Gastroesophageal sphincter (tissue), 4 donors: ENCODE measurements at regions not wholly inside any gene's neighbourhood (a gene's known extent, or its start where the extent isn't known, plus 50 kb on each side); places are given as distances from the start of the nearest gene placed in this dataset.

Experiments
- ATAC-seq: fragments of 150-250 bp; one replicate; pipeline ENCODE4 v1.9.1; 2016; ENCODE audit warnings: mild to moderate bottlenecking, moderate library complexity
- H3K27ac ChIP-seq, 4 donors: fragments of 200-600 bp; sonication (generic) in 3 of 4; 1 replicate in 3 of 4; 2 replicates in 1 of 4; pipeline ENCODE4 v1.5.1; 2016 to 2019
- H3K27me3 ChIP-seq: fragments of 200-600 bp; sonication (generic); one replicate; pipeline ENCODE4 v1.5.1; 2019
- H3K36me3 ChIP-seq, 2 donors: fragments of 200-600 bp; sonication (generic); one replicate each; pipeline ENCODE4 v1.5.1; 2019; ENCODE audit warnings: control low read depth in 1 of 2
- H3K4me1 ChIP-seq, 3 donors: fragments of 200-600 bp; sonication (generic); 1 replicate in 2 of 3; 2 replicates in 1 of 3; pipeline ENCODE4 v1.5.1; 2016 to 2019; ENCODE audit warnings: control low read depth in 2 of 3
- H3K4me3 ChIP-seq, 2 donors: fragments of 200-600 bp; sonication (generic); one replicate each; pipeline ENCODE4 v1.5.1; 2019; ENCODE audit warnings: mild to moderate bottlenecking in 1 of 2, moderate library complexity in 1 of 2
- H3K9me3 ChIP-seq, 3 donors: fragments of 200-600 bp; sonication (generic); one replicate each; pipeline ENCODE4 v1.5.1; 2017 to 2019; ENCODE audit warnings: control low read depth in 2 of 3
- CTCF ChIP-seq, 4 experiments: fragments of 200-600 bp in 2 of 4; fragments of 450-650 bp in 2 of 4; sonication (generic) in 1 of 4; IDR thresholded peaks; one replicate each; pipeline ENCODE4 v1.5.1; 2017 to 2019; ENCODE audit warnings: antibody characterized with exemption in 4 of 4, mild to moderate bottlenecking in 2 of 4, moderate library complexity in 2 of 4
- EP300 ChIP-seq: sonication (generic); formaldehyde crosslinking; IDR thresholded peaks from one replicate; pipeline ENCODE4 v1.6.1; 2017; ENCODE audit warnings: antibody characterized with exemption, mild to moderate bottlenecking
- POLR2A ChIP-seq, 2 donors: fragments of 450-650 bp; IDR thresholded peaks; one replicate each; pipeline ENCODE4 v1.6.1; 2017; ENCODE audit warnings: antibody characterized with exemption in 2 of 2, mild to moderate bottlenecking in 2 of 2, moderate library complexity in 1 of 2
- POLR2AphosphoS5 ChIP-seq: sonication (generic); formaldehyde crosslinking; IDR thresholded peaks from one replicate; pipeline ENCODE4 v1.6.1; 2017; ENCODE audit warnings: antibody characterized with exemption
- WGBS, 2 donors: methylation state at CpG; one replicate each; pipeline ENCODE4 v1.1.5; 2018; ENCODE audit warnings: low coverage in 1 of 2; 5-methylcytosine and 5-hydroxymethylcytosine counted together

- Histone ChIP-seq H3K27me3 (no peaks in the 10 kb centered on the region), H3K27ac (no peak overlapping the region), H3K36me3 (no peaks in the 10 kb centered on the region), H3K4me1 (no peaks in the 10 kb centered on the region), H3K4me3 (no peak overlapping the region), H3K9me3 (no peaks in the 10 kb centered on the region)
- no peak for ATAC-seq
- WGBS, 2 donors: 93 to 100% methylated on average over 1 of the region's 1 CpG
- no peak for TF ChIP-seq POLR2A (IDR thresholded peaks at IDR 0.05)
- no peak for TF ChIP-seq POLR2AphosphoS5
- TF ChIP-seq CTCF (IDR thresholded peaks at IDR 0.05): no peak
- no peak for TF ChIP-seq EP300
Observed at GRCh38 chr10:63783882-63784281, 262.7 kb downstream of the REEP3 start.

GRCh38 chr10:63788152-63788821, 267.1 kb downstream of the REEP3 start:
- Histone ChIP-seq H3K9me3 (no peaks in the 10 kb centered on the region), H3K36me3 (no peaks in the 10 kb centered on the region), H3K27me3 (no peaks in the 10 kb centered on the region), H3K4me1 (no peaks in the 10 kb centered on the region), H3K27ac (no peak overlapping the region), H3K4me3 (no peak overlapping the region)
- no peak for ATAC-seq
- WGBS, 2 donors: 83% methylated on average over 2 to 3 of the region's 3 CpGs
- TF ChIP-seq EP300: no peak
- no peak for TF ChIP-seq POLR2A (IDR thresholded peaks at IDR 0.05)
- TF ChIP-seq POLR2AphosphoS5: no peak
- no peak for TF ChIP-seq CTCF (IDR thresholded peaks at IDR 0.05)

- no peak for ATAC-seq
- Histone ChIP-seq H3K27ac (no peak overlapping the region), H3K36me3 (no peaks in the 10 kb centered on the region), H3K4me1 (peaks cover 0 to 7% (median 0%) of the 10 kb centered on the region in 3 donors), H3K27me3 (no peaks in the 10 kb centered on the region), H3K4me3 (no peak overlapping the region), H3K9me3 (no peaks in the 10 kb centered on the region)
- no peak for TF ChIP-seq POLR2AphosphoS5
- TF ChIP-seq POLR2A (IDR thresholded peaks at IDR 0.05): no peak
- TF ChIP-seq CTCF (IDR thresholded peaks at IDR 0.05): no peak
- no peak for TF ChIP-seq EP300
- WGBS, 2 donors: 79 to 82% methylated on average over 5 to 8 of the region's 8 CpGs
Observed at GRCh38 chr10:63795094-63795860, 274.1 kb downstream of the REEP3 start.

- Histone ChIP-seq H3K4me3 (peak overlapping the region in 1 of 2 donors; percentile 18), H3K36me3 (no peaks in the 10 kb centered on the region), H3K9me3 (no peaks in the 10 kb centered on the region), H3K4me1 (peaks cover 0 to 7% (median 0%) of the 10 kb centered on the region in 3 donors), H3K27me3 (no peaks in the 10 kb centered on the region), H3K27ac (peak overlapping the region; percentile 22 to 55 (median 32))
- 21 to 29% methylated on average over 9 of the region's 9 CpGs for WGBS, 2 donors
- ATAC-seq: peak; percentile 82
- TF ChIP-seq POLR2AphosphoS5 (peak; percentile 55), EP300 (no peak), CTCF (IDR thresholded peaks at IDR 0.05) (no peak)
Observed at GRCh38 chr10:63798599-63799498, 277.6 kb downstream of the REEP3 start.
